D721Med (cell line): ENCODE measurements at regions not wholly inside any gene's neighbourhood (a gene's known extent, or its start where the extent isn't known, plus 50 kb on each side); places are given as distances from the start of the nearest gene placed in this dataset.

ENCODE experiments used
- DNase-seq: peaks from one replicate; pipeline ENCODE4 v3.0.0; 2011; ENCODE audit warnings: low spot score; ENCODE audit not compliant: insufficient read length
- FAIRE-seq: peaks from 2 replicates; lab custom pipeline; 2011; peaks lifted over from hg19 to GRCh38; lab: Jason Lieb, UNC
- CTCF ChIP-seq: IDR thresholded peaks from 2 replicates; pipeline ENCODE4 v1.5.1; 2012; ENCODE audit warnings: mild to moderate bottlenecking, control low read depth; ENCODE audit not compliant: insufficient read depth; ENCODE audit errors: missing control alignments

GRCh38 chr9:81150016-81150625 is 539.2 kb downstream of the TLE1 start:
- TF ChIP-seq CTCF = no peak
- DNase-seq = no peak
- no peak for FAIRE-seq

GRCh38 chr9:81146684-81147337 is 542.5 kb downstream of the TLE1 start:
- FAIRE-seq = no peak
- TF ChIP-seq CTCF = no peak
- no peak for DNase-seq

- DNase-seq = no peak
- TF ChIP-seq CTCF = no peak
- no peak for FAIRE-seq
These were observed 543.1 kb downstream of the TLE1 start for GRCh38 chr9:81146241-81146640.

GRCh38 chr9:81145331-81145963 is 543.9 kb downstream of the TLE1 start:
- no peak for TF ChIP-seq CTCF
- FAIRE-seq = no peak
- DNase-seq = no peak

GRCh38 chr9:81141961-81142360 is 547.4 kb downstream of the TLE1 start:
- no peak for TF ChIP-seq CTCF
- FAIRE-seq (no peak), DNase-seq (no peak)

GRCh38 chr9:81137976-81138568 is 551.3 kb downstream of the TLE1 start:
- no peak for FAIRE-seq

More at GRCh38 chr9:81137976-81138568, 551.3 kb downstream of the TLE1 start:
- DNase-seq = no peak
- no peak for TF ChIP-seq CTCF
